ENCODE measurements at regions not wholly inside any gene's neighbourhood (a gene's known extent, or its start where the extent isn't known, plus 50 kb on each side); places are given as distances from the start of the nearest gene placed in this dataset.

GRCh38 chr11:116312570-116313391 lies 460.0 kb downstream of the BUD13 start:
- Mint-ChIP-seq H3K27ac (no peak overlapping the region), H3K9me3 (no peaks in the 10 kb centered on the region), H3K36me3 (ENCODE audit: low read depth) (no peaks in the 10 kb centered on the region), H3K4me1 (peaks cover 4% of the 10 kb centered on the region), H3K4me3 (no peak overlapping the region), H3K27me3 (ENCODE audit: insufficient read depth) (no peaks in the 10 kb centered on the region)
- WGBS, 2 experiments (ENCODE audit: insufficient coverage in 1 of 2, insufficient read length in 1 of 2), result 86 to 87% methylated on average over 6 to 15 of the region's 15 CpGs
- no peak overlapping the region for H3K4me3 ChIP-seq (ENCODE audit: low read length)
- no peaks in the 10 kb centered on the region for H3K9me3 ChIP-seq (ENCODE audit: control insufficient read depth, low read length)
- H3K36me3 ChIP-seq (ENCODE audit: control insufficient read depth, insufficient read depth, low read length), result no peaks in the 10 kb centered on the region
- no peaks in the 10 kb centered on the region for H3K4me1 ChIP-seq (ENCODE audit: control insufficient read depth, insufficient read depth, low read length)
- H3K27me3 ChIP-seq (ENCODE audit: control insufficient read depth, insufficient read depth, low read length, poor library complexity, severe bottlenecking), result no peaks in the 10 kb centered on the region
- H3K27ac ChIP-seq (ENCODE audit: low read depth, low read length), result no peak overlapping the region
- no peak overlapping the region for H3K9ac ChIP-seq (ENCODE audit: extremely low read depth, low read length, poor library complexity, severe bottlenecking)
- TF ChIP-seq CTCF (conservative IDR thresholded peaks at IDR 0.05), result no peak
- DNase-seq, result no peak

- WGBS, 2 experiments (ENCODE audit: insufficient coverage in 1 of 2, insufficient read length in 1 of 2), result 60 to 80% methylated on average over 1 to 3 of the region's 3 CpGs
Observed at GRCh38 chr11:116311206-116311605, 461.6 kb downstream of the BUD13 start.

GRCh38 chr11:116310698-116311097 lies 462.1 kb downstream of the BUD13 start:
- no peaks in the 10 kb centered on the region for H3K27me3 ChIP-seq (ENCODE audit: control insufficient read depth, insufficient read depth, low read length, poor library complexity, severe bottlenecking)
- WGBS, 2 experiments (ENCODE audit: insufficient coverage in 1 of 2, insufficient read length in 1 of 2), result 80 to 91% methylated on average over 3 to 6 of the region's 6 CpGs
- no peak overlapping the region for H3K4me3 Mint-ChIP-seq
- peaks cover 4% of the 10 kb centered on the region for H3K4me1 Mint-ChIP-seq
- no peak overlapping the region for H3K9ac ChIP-seq (ENCODE audit: extremely low read depth, low read length, poor library complexity, severe bottlenecking)
- H3K27me3 Mint-ChIP-seq (ENCODE audit: insufficient read depth), result peaks cover under 1% of the 10 kb centered on the region
- no peaks in the 10 kb centered on the region for H3K9me3 ChIP-seq (ENCODE audit: control insufficient read depth, low read length)
- no peaks in the 10 kb centered on the region for H3K9me3 Mint-ChIP-seq
- no peak for TF ChIP-seq CTCF (conservative IDR thresholded peaks at IDR 0.05)
- no peak overlapping the region for H3K27ac ChIP-seq (ENCODE audit: low read depth, low read length)
- no peak overlapping the region for H3K4me3 ChIP-seq (ENCODE audit: low read length)
- no peaks in the 10 kb centered on the region for H3K36me3 Mint-ChIP-seq (ENCODE audit: low read depth)
- no peaks in the 10 kb centered on the region for H3K36me3 ChIP-seq (ENCODE audit: control insufficient read depth, insufficient read depth, low read length)
- H3K4me1 ChIP-seq (ENCODE audit: control insufficient read depth, insufficient read depth, low read length), result no peaks in the 10 kb centered on the region
- no peak overlapping the region for H3K27ac Mint-ChIP-seq
- DNase-seq, result no peak

More at GRCh38 chr11:116311206-116311605, 461.6 kb downstream of the BUD13 start:
- no peaks in the 10 kb centered on the region for H3K9me3 ChIP-seq (ENCODE audit: control insufficient read depth, low read length)
- H3K4me1 Mint-ChIP-seq, result peaks cover 4% of the 10 kb centered on the region
- no peak for TF ChIP-seq CTCF (conservative IDR thresholded peaks at IDR 0.05)
- no peak overlapping the region for H3K27ac Mint-ChIP-seq
- no peaks in the 10 kb centered on the region for H3K27me3 Mint-ChIP-seq (ENCODE audit: insufficient read depth)
- DNase-seq, result no peak
- no peak overlapping the region for H3K9ac ChIP-seq (ENCODE audit: extremely low read depth, low read length, poor library complexity, severe bottlenecking)
- no peaks in the 10 kb centered on the region for H3K27me3 ChIP-seq (ENCODE audit: control insufficient read depth, insufficient read depth, low read length, poor library complexity, severe bottlenecking)
- H3K9me3 Mint-ChIP-seq, result no peaks in the 10 kb centered on the region
- H3K36me3 ChIP-seq (ENCODE audit: control insufficient read depth, insufficient read depth, low read length), result no peaks in the 10 kb centered on the region
- no peak overlapping the region for H3K4me3 Mint-ChIP-seq
- H3K4me1 ChIP-seq (ENCODE audit: control insufficient read depth, insufficient read depth, low read length), result no peaks in the 10 kb centered on the region
- no peak overlapping the region for H3K4me3 ChIP-seq (ENCODE audit: low read length)
- H3K36me3 Mint-ChIP-seq (ENCODE audit: low read depth), result no peaks in the 10 kb centered on the region
- no peak overlapping the region for H3K27ac ChIP-seq (ENCODE audit: low read depth, low read length)

Data from endodermal cell (in vitro differentiated cells).